ENCODE measurements at regions not wholly inside any gene's neighbourhood (a gene's known extent, or its start where the extent isn't known, plus 50 kb on each side); places are given as distances from the start of the nearest gene placed in this dataset.

- CTCF ChIA-PET: no interaction called here
- POLR2A ChIA-PET (ENCODE audit: low non-redundant PET): no interaction called here
- intact Hi-C loops (cut with micrococcal nuclease; ENCODE audit: unreplicated experiment): no loop called here
Observed at GRCh38 chr5:17400724-17401469, 97.1 kb upstream of the TAF11L2 start.

GRCh38 chr5:17401470-17402288 lies 96.4 kb upstream of the TAF11L2 start:
- Histone ChIP-seq H3K9me3 (ENCODE audit: low read depth, low read length, poor library complexity, severe bottlenecking) (no peaks in the 10 kb centered on the region), H3K27ac (ENCODE audit: low read depth, low read length, poor library complexity, severe bottlenecking) (no peak overlapping the region), H3K27me3 (replicated peaks; ENCODE audit: insufficient read depth, low read depth, low read length, poor library complexity) (no peaks in the 10 kb centered on the region), H3K4me3 (ENCODE audit: low read depth, low read length, poor library complexity, severe bottlenecking) (no peak overlapping the region), H3K4me1 (ENCODE audit: insufficient read depth, low read length, poor library complexity, severe bottlenecking) (peaks cover 44% of the 10 kb centered on the region), H3K36me3 (ENCODE audit: insufficient read depth, low read length, poor library complexity, severe bottlenecking) (no peaks in the 10 kb centered on the region)
- no peak for DNase-seq (ENCODE audit: low spot score)
- no TSS peak for BruUV-seq (replicated peaks)
- POLR2A ChIA-PET (ENCODE audit: low non-redundant PET): interaction anchor here (0.6 kb wide), 1 partner anchor 36 kb away, joined by 3 read pairs; no protein-coding TSS in a partner anchor
- TF ChIP-seq EZH2 (IDR thresholded peaks at IDR 0.05; ENCODE audit: borderline replicate concordance, low read depth, low read length, poor library complexity, severe bottlenecking) (no peak), CTCF (conservative IDR thresholded peaks at IDR 0.05; ENCODE audit: low read depth, low read length) (no peak)
- intact Hi-C loops (cut with micrococcal nuclease; ENCODE audit: unreplicated experiment): no loop called here
- CTCF ChIA-PET: no interaction called here

More at GRCh38 chr5:17400724-17401469, 97.1 kb upstream of the TAF11L2 start:
- Histone ChIP-seq H3K9me3 (ENCODE audit: low read depth, low read length, poor library complexity, severe bottlenecking) (no peaks in the 10 kb centered on the region), H3K27ac (ENCODE audit: low read depth, low read length, poor library complexity, severe bottlenecking) (no peak overlapping the region), H3K27me3 (replicated peaks; ENCODE audit: insufficient read depth, low read depth, low read length, poor library complexity) (no peaks in the 10 kb centered on the region), H3K36me3 (ENCODE audit: insufficient read depth, low read length, poor library complexity, severe bottlenecking) (no peaks in the 10 kb centered on the region), H3K4me3 (ENCODE audit: low read depth, low read length, poor library complexity, severe bottlenecking) (no peak overlapping the region), H3K4me1 (ENCODE audit: insufficient read depth, low read length, poor library complexity, severe bottlenecking) (peaks cover 43% of the 10 kb centered on the region)
- TF ChIP-seq CTCF (conservative IDR thresholded peaks at IDR 0.05; ENCODE audit: low read depth, low read length) (no peak), EZH2 (IDR thresholded peaks at IDR 0.05; ENCODE audit: borderline replicate concordance, low read depth, low read length, poor library complexity, severe bottlenecking) (no peak)
- no peak for DNase-seq (ENCODE audit: low spot score)
- BruUV-seq (replicated peaks): no TSS peak

GRCh38 chr5:17402289-17403121 lies 95.5 kb upstream of the TAF11L2 start:
- peaks cover 44% of the 10 kb centered on the region for H3K4me1 ChIP-seq (ENCODE audit: insufficient read depth, low read length, poor library complexity, severe bottlenecking)
- POLR2A ChIA-PET (ENCODE audit: low non-redundant PET): interaction anchor here (0.6 kb wide), 1 partner anchor 35 kb away, joined by 3 read pairs; no protein-coding TSS in a partner anchor
- CTCF ChIA-PET: no interaction called here
- no peak overlapping the region for H3K4me3 ChIP-seq (ENCODE audit: low read depth, low read length, poor library complexity, severe bottlenecking)
- no TSS peak for BruUV-seq (replicated peaks)
- intact Hi-C loops (cut with micrococcal nuclease; ENCODE audit: unreplicated experiment): no loop called here
- no peak overlapping the region for H3K27ac ChIP-seq (ENCODE audit: low read depth, low read length, poor library complexity, severe bottlenecking)
- no peaks in the 10 kb centered on the region for H3K36me3 ChIP-seq (ENCODE audit: insufficient read depth, low read length, poor library complexity, severe bottlenecking)
- DNase-seq (ENCODE audit: low spot score): no peak
- no peaks in the 10 kb centered on the region for H3K9me3 ChIP-seq (ENCODE audit: low read depth, low read length, poor library complexity, severe bottlenecking)
- TF ChIP-seq EZH2 (IDR thresholded peaks at IDR 0.05; ENCODE audit: borderline replicate concordance, low read depth, low read length, poor library complexity, severe bottlenecking): no peak
- TF ChIP-seq CTCF (conservative IDR thresholded peaks at IDR 0.05; ENCODE audit: low read depth, low read length): no peak
- H3K27me3 ChIP-seq (replicated peaks; ENCODE audit: insufficient read depth, low read depth, low read length, poor library complexity): no peaks in the 10 kb centered on the region
